Right hindlimb (tissue), 1 donor: ENCODE measurements at regions not wholly inside any gene's neighbourhood (a gene's known extent, or its start where the extent isn't known, plus 50 kb on each side); places are given as distances from the start of the nearest gene placed in this dataset.
"Not testable (repeated sequence)": the region's sequence is repeated elsewhere in the genome, so short reads cannot be mapped to it uniquely, and the experiment has no call there.

ENCODE experiments used
- DNase-seq: peaks from one replicate; pipeline ENCODE4 v3.0.0-alpha.2; 2018

GRCh38 chrX:63285375-63285774, 65.8 kb downstream of the SPIN4 start:
- no peak for DNase-seq

GRCh38 chrX:63284659-63285058, 66.5 kb downstream of the SPIN4 start:
- DNase-seq = no peak

DNA sequence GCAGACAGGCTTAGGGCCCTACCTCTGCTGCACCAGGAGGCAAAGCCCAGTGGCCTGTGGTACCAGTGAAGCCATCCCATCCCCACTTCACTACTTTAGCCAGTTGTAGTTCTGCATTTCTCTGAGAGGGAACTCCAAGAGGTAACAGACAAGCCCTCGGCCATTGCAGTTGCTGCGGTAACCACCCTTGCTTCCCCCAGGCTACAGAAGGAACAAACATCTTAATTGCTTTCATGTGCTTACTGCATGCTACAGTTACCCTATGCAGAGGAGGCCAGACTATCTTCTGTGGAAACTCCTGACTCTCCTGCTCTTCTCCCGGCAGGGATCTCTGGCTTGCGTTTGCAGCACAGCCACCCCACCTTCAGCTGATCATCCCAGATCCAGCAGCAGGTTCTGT, 67.8 kb downstream of the SPIN4 start:
- DNase-seq = no peak

DNA sequence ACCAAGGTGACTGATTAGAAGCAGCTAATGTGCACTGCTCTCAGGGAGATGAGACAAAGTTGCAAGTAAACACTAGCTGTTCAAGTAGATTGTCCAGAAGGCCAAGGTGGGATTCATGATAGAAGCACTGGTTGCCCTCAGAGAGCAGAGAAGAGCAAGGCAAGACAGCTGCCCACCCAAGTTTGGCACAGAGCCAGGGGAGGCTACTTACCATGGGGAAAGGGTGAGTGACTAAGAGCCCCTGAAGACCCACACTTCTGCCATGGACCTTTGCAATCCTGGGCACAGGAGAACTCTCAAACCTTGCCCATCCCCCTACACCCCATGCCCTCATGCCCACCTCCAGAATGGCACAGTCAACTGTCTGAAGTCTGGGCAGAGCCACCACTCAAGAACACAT, 68.3 kb downstream of the SPIN4 start:
- DNase-seq = no peak

GRCh38 chrX:63282077-63282476, 69.1 kb downstream of the SPIN4 start:
- no peak for DNase-seq

DNA sequence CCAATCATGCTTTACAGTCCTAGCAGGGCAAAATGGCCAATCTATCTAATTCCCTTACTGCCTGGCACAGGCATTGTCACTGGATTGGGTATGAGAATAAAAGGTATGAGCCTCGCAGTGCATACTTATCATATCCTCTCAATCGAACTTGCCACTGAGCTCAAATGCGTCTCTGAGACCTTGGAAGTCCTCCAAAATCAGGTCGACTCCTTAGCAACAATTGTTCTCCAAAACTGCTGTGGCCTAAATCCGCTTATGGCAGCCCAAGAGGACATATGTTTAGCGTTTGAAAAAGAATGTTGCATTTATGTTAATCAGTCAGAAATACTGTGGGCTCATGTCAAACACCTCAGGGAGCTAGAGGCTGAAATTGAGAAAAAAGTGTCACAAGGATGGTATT, 69.7 kb downstream of the SPIN4 start:
- DNase-seq = no peak

DNA sequence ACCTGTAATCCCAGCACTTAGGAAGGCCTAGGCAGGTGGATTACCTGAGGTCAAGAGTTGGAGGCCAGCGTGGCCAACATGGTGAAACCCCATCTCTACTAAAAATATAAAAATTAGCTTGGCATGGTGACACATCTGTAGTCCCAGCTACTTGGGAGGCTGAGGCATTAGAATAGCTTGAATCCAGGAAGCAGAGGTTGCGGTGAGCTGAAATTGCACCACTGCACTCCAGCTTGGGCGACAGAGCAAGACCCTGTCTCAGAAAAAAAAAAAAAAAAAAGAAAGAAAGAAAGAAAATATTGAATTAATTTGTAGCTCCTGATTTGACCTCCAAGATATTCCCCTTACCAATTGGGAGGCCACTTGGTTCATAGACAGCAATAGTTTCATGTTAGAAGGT, 73.7 kb downstream of the SPIN4 start:
- DNase-seq = not testable (repeated sequence)

GRCh38 chrX:63275127-63275526, 76.0 kb downstream of the SPIN4 start:
- DNase-seq = no peak

GRCh38 chrX:63270873-63271272, 80.3 kb downstream of the SPIN4 start:
- no peak for DNase-seq

DNA sequence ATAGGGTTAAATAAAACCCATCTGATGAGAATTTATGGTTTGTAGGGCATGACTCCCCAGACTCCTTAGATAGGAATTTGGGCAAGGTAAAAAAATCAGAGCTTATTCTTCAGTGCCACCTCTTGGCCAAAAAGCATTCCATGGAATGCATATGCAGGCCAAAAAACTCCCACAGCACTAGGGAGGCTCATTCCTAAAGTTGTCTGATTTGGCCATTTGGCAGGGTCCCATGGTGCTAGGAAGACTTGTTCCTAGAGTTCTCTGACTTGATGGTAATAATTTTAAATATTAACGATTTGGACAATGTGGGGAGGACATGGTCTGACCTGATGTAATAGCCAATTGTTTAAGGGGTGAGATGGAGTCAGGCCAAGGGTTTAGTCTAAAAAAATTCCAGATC, 93.0 kb downstream of the SPIN4 start:
- no peak for DNase-seq

DNA sequence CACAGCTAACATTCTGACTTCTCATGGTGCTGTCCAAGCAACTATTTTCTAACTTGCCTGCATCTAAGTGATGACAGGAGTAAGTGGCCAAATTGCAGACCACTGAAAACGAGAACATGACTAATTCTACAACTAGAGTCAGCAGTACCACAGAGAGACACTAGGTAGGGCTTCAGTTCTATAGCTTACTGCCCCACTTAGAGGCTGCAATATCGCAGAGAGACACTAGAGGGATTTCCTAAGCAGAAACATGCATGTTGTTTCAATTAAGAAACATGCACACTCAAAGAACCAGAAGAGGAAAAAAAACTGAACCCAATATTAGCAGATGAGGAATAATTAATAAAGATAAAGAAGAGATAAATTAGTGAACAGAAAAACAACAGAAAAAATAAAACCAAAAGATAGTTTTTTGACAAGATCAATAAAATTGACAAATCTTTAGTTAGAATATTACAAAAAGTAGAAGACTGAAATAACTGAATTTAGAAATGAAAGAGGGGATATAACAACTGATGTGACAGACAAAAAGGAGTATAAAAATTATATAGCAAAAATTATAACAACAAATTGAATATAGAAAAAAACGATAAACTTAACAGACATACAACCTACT, 100.8 kb downstream of the SPIN4 start:
- peak; percentile 25 for DNase-seq

DNA sequence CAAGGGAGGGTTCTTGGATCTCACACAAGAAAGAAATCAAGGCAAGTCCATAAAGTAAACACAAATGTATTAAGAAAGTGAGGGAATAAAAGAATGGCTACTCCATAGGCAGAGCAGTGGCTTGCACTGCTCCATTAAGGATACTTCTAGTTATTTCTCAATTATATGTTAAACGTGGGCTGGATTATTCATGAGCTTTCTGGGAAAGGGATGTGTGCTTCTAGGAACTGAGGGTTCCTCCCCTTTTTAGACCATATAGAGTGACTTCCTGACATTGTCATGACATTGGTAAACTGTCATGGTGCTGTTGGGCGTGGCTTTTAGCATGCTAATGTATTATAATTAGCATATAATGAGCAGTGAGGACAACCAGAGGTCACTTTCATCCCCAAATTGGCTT, 108.4 kb downstream of the SPIN4 start:
- not testable (repeated sequence) for DNase-seq

DNA sequence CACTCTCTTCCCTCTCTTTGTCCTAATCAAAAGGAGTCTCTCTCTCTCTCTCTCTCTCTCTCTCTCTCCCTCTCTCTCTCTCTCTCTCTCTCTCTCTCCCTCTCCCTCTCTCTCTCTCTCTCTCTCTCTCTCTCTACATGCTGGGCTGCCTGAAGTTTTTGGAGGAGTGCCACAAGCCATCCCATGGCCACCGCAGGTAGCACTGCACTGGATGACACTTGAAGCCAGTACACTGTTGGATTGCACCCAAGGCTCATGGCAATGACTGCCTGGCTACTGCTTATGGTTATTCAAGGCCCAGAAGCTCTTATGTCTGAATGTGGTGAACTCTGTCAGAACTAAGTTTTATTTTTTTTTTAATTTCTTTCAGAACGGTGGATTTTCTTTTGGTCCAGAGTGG, 115.2 kb downstream of the SPIN4 start:
- not testable (repeated sequence) for DNase-seq

- DNase-seq = not testable (repeated sequence)
These were observed 118.1 kb downstream of the SPIN4 start for GRCh38 chrX:63233013-63233412.

GRCh38 chrX:63218202-63218601, 132.9 kb downstream of the SPIN4 start:
- DNase-seq = not testable (repeated sequence)

DNA sequence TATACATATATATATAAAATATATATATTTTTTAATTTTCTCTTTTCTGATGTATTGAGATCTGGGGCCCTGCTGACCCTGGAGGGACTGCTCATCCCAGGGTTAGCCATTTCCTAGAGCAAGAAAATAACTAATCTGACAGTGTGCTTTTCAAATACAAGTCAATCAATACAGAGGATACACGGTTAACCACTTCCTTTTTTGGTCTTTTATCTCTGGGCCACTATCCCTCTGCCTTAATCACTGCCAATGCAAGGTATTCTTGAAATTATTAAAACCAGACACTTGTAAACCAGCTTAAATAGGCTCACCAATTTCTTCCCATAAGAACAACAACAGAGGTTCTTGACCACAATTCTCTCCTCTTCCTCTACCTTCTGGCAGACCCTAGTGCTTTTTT, 133.6 kb downstream of the SPIN4 start:
- not testable (repeated sequence) for DNase-seq

DNA sequence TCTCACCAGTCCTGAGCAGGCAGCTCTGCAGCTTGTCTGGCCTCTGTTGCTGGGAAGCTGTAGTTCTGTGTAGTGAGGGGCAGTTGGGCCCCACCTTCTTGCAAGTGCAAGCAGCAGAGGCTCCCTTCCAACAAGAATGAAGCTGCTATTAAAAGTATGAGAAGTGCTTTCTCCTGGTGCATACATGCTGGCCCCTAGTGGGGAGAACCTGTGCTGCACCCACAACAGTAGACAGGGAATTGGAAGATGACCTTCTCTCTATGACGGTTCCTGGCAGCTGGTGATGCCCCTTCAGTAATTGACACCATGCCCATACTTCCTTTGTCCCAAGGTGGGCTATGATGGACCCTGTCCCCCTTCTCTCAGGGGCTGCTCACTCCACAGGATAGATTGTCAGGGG, 141.5 kb downstream of the SPIN4 start:
- DNase-seq = not testable (repeated sequence)

- DNase-seq = not testable (repeated sequence)
These were observed 142.0 kb downstream of the SPIN4 start for GRCh38 chrX:63209128-63209527.

GRCh38 chrX:63204266-63205074, 146.7 kb downstream of the SPIN4 start:
- DNase-seq = not testable (repeated sequence)

DNA sequence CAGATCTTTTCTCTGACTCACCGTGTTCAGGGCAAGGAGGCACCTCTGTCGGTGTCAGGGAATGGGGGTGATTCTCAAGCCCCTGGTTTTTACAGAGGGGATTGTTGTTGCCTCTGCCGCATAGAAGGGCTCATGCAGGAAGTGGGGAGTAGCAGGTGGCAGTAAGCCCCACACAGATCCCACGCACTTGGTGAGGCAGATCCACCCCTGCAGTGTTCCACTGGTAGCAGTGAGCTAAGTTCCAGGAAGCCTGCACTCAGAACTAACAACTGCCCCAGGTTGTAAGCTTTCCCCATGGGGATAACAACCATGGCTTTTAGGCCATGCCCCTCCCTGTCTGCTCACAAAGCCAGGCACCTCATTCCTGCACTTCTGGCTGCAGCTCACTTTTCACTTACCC, 149.1 kb downstream of the SPIN4 start:
- not testable (repeated sequence) for DNase-seq

GRCh38 chrX:63198693-63199092, 152.4 kb downstream of the SPIN4 start:
- DNase-seq = not testable (repeated sequence)

DNA sequence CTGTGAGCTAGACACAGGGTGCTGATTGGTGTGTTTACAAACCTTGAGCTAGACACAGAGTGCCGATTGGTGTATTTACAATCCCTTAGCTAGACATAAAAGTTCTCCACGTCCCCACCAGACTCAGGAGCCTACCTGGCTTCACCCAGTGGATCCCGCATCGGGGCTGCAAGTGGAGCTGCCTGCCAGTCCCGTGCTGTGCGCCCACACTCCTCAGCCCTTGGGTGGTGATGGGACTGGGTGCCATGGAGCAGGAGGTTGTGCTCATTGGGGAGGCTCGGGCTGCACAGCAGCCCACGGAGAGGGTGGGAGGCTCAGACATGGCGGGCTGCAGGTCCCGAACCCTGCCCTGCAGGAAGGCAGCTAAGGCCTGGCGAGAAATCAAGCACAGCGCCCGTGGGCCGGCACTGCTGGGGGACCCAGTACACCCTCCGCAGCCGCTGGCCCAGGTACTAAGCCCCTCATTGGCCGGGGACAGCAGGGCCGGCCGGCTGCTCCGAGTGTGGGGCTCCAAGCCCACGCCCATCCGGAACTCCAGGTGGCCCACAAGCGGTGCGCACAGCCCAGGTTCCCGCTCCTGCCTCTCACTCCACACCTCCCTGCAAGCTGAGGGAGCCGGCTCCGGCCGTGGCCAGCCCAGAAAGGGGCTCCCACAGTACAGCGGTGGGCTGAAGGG, 158.6 kb downstream of the SPIN4 start:
- not testable (repeated sequence) for DNase-seq

DNA sequence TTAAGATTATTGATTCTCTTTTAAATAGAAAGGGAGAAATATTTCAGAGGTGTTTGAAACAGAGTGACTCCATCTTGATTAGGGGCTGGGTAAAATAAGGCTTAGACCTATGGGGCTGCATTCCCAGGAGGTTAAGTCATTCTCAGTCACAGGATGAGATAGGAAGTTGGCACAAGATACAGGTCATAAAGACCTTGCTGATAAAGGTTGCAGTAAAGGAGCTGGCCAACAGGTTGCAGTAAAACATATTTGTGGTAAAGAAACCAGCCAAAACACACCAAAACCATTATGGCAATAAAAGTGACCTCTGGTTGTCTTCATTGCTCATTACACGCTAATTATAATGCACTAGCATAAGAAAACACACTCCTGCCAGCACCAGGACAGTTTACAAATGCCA, 165.0 kb downstream of the SPIN4 start:
- DNase-seq = no peak

GRCh38 chrX:63179852-63180251, 171.3 kb downstream of the SPIN4 start:
- not testable (repeated sequence) for DNase-seq
